CD4-positive, alpha-beta T cell treated with Interleukin-15 for 1 hour (primary cell): ENCODE measurements at regions not wholly inside any gene's neighbourhood (a gene's known extent, or its start where the extent isn't known, plus 50 kb on each side); places are given as distances from the start of the nearest gene placed in this dataset.
"Not testable (repeated sequence)": the region's sequence is repeated elsewhere in the genome, so short reads cannot be mapped to it uniquely, and the experiment has no call there.

Experiments
- DNase-seq: peaks from one replicate; pipeline ENCODE4 v3.0.0-alpha.2; 2020

GRCh38 chr1:114260805-114261484, 107.3 kb upstream of the SYT6 start:
- DNase-seq, result no peak

GRCh38 chr1:114259511-114260160, 106.0 kb upstream of the SYT6 start:
- DNase-seq, result no peak

DNA sequence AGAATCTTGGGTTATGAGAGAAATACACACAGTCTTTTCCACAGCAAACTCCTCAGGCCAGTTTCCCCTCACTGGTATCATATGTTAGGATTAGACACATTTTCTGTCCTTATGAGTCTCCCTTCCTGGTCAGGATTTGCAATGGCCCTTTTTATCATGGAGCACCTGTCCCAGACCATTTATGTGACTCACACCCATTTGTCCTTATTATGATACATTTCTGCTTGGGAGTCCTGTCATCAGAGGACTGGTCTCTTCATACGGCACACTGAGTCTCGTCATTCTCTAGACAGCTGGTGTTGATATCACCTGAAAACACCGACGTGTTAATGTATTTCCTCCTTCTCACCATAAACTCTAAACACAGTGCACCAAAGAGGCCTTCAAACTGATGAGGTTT, 105.0 kb upstream of the SYT6 start:
- no peak for DNase-seq

DNA sequence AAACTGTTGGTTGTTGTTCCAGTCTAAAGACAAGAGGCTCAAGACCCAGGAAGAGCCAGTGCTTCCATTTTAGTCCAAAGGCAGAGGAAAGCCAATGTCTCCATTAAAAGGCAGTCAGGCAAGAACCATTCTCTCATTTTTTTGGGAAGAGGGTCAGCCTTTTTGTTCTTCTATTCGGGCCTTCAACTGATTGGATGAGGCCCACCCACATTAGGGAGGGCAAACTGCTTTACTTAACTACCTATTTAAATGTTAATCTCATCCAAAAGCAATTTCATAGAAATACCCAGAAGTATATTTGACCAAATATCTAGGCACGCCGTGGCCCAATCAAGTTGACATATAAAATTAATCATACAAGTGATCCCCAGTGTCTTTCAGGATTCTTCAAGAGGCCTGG, 104.4 kb upstream of the SYT6 start:
- no peak for DNase-seq

DNA sequence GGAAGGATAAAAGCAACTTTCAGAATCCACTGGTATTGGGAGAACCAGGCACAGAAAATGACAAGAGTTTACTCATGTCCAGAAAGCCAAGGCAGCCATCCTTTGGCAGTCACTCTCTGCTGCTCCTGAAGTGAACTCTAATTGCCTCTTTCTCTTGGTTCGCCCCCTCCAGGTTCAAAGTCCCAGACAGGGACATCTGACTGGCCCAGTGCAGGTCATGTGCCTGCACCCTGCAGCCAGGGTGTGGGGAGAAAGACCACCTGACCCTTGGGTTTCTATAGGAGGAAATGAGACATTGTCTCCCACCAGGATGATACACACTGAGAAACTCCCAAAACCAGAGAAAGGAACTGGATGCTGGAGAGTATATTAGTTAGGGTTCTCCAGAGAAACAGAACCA, 103.9 kb upstream of the SYT6 start:
- no peak for DNase-seq

- DNase-seq, result no peak
Observed at GRCh38 chr1:114253900-114254299, 100.2 kb upstream of the SYT6 start.

DNA sequence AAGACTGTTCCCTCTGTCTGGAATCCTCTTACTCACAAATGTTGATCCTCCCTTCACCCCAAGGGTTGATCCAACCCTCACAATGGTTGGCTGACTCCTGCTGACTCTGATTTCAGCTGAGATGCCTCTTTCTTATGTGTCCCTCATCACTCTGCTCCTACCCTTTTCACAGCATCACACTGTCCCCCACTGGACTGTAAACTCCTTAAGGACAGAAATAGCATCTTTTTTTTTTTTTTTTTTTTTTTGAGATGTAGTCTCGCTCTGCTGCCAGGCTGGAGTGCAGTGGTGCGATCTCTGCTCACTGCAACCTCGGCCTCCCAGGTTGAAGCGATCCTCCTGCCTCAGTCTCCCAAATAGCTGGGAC, 97.9 kb upstream of the SYT6 start:
- DNase-seq, result no peak

DNA sequence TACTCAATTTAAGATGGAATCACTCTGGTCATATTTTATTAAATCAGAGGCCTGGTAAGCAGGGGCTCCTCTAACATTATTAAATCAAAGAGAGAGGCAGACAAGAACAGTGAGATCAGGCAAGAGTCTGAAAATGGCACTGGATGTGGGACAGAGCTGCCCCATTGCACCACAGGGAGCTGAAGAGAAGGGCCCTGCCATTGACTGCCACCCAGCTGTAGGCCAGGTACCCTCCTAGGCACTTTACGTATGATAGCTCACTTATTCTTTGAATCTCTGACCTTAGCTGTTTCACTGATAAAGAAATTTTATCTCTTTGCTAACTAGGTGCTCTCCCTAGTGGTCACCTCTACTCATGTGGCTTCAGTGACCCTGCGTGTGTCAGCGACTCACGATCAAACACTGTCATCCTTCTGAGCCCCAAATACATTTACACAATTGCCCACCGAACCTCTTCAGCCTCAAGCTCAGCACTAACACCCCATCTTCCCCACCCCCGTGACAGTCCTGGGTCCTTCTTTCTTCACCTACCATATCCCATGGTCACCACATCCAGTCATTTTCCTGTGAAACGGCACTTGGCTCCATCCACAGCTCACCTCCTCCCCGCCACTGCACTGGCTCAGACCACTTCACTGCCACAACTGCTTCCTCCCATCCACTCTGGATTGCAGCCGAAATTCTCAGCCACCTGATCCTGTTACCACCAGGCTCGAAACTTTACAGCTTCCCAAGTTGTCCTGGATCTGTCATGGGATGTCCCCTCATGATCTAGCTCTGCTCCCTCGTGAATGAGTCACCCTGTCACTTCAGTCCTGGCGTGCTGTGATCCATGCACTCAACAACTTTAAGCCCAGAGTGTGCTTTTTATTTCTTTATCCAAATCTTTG, 97.3 kb upstream of the SYT6 start:
- DNase-seq, result no peak

DNA sequence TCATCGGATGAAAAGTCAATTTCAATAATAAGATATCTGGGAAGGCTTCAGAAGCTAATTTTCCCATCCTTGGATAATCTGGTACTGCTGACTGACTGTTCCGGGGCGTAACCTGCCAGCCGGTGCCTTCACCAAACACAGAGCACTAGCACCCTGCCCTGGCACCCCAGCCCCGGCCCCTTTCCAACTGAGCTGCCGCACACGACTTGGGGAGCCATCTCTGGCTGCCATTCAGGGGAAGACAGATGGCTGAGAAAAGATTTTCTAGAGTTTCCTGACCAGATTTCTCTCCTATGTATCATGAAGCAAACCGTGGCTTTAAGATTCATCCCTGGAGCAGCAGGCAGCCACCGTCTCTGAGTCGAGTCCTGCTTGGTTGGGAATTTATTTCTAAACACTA, 96.0 kb upstream of the SYT6 start:
- DNase-seq, result no peak

DNA sequence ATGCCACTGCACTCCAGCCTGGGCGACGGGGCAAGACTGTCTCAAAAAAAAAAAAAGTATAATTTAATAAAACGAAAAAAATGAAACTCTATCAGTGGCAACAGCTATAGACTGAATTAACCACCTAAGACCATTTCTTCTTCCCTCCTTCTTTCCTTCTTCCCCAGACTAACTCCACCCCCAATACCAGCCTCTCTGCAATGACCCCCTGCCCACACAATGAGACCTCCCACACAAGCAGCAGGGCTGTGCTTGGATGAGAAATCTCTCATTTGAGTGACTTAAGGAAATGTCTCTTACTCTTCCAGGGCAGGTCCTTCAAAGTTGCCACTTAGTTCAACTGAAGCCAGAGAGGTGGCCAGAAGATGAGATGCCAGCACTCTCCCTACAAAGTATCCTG, 94.5 kb upstream of the SYT6 start:
- DNase-seq, result no peak

GRCh38 chr1:114242531-114243210, 89.0 kb upstream of the SYT6 start:
- not testable (repeated sequence) for DNase-seq

- no peak for DNase-seq
Observed at GRCh38 chr1:114238053-114238452, 84.4 kb upstream of the SYT6 start.

GRCh38 chr1:114236517-114236916, 82.8 kb upstream of the SYT6 start:
- no peak for DNase-seq

GRCh38 chr1:114235960-114236359, 82.3 kb upstream of the SYT6 start:
- DNase-seq, result no peak

GRCh38 chr1:114235281-114235680, 81.6 kb upstream of the SYT6 start:
- DNase-seq, result no peak

- no peak for DNase-seq
Observed at GRCh38 chr1:114234408-114235124, 80.9 kb upstream of the SYT6 start.

- DNase-seq, result no peak
Observed at GRCh38 chr1:114232691-114233090, 79.0 kb upstream of the SYT6 start.

- DNase-seq, result no peak
Observed at GRCh38 chr1:114231301-114231700, 77.6 kb upstream of the SYT6 start.

DNA sequence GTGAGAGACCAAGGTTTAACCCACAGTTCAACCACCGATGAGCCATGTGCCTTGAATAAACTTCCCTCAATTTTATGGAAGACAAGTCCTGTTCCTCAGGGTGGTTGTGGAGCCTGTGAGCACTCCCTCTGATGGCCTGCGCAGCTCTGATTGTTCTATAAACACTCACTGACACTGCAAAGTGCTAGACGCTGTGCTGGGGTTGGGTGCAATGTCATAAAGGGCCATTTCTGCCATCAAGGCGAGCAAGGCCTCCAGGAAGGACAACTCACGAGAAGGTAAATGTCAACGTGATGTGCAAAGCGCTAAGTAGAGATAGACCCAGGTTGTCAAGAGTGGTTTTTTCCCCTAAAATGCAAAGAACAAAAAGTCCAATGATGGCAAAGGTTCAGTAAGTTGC, 75.7 kb upstream of the SYT6 start:
- DNase-seq, result no peak

DNA sequence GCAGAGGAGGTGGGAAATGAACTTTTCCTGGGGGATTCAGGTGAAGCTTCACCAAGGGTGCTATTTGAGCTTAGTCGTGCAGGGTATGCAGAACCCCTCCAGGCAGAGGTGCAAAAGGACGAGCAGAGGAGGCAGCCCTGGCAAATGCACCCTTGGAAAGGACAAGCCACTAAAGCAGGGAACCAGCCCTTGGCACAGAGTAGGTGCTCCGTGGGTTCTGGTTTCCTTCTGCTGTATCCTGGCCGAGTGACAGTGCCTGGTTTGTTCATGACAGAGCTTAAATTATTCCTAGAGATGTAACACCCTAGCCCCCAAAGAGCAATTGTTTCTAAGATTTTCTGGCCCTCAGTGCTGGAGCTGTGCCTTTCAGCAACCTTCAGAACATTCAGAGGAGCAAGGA, 73.4 kb upstream of the SYT6 start:
- no peak for DNase-seq

- DNase-seq, result no peak
Observed at GRCh38 chr1:114224196-114224907, 70.7 kb upstream of the SYT6 start.

GRCh38 chr1:114222920-114223319, 69.3 kb upstream of the SYT6 start:
- DNase-seq, result no peak
